DOHH2 (cell line): ENCODE measurements at regions not wholly inside any gene's neighbourhood (a gene's known extent, or its start where the extent isn't known, plus 50 kb on each side); places are given as distances from the start of the nearest gene placed in this dataset.

ENCODE experiments used
- CTCF ChIP-seq: fragments of 200-600 bp; sonication (generic); IDR thresholded peaks from one replicate; pipeline ENCODE4 v1.5.1; 2014; ENCODE audit warnings: antibody characterized with exemption, mild to moderate bottlenecking, low read depth, low read length; ENCODE audit not compliant: poor library complexity, severe bottlenecking
- EZH2phosphoT487 ChIP-seq: fragments of 200-600 bp; sonication (generic); IDR thresholded peaks from 2 replicates; pipeline ENCODE4 v1.6.1; 2017; ENCODE audit warnings: borderline replicate concordance, mild to moderate bottlenecking, antibody characterized with exemption, low read length, moderate library complexity, mixed read lengths

GRCh38 chr7:35526645-35527044, 168.3 kb downstream of the HERPUD2 start:
- no peak for TF ChIP-seq CTCF
- no peak for TF ChIP-seq EZH2phosphoT487
